Neural progenitor cell (in vitro differentiated cells): ENCODE measurements at regions not wholly inside any gene's neighbourhood (a gene's known extent, or its start where the extent isn't known, plus 50 kb on each side); places are given as distances from the start of the nearest gene placed in this dataset.

Experiments
- DNase-seq: peaks from one replicate; pipeline ENCODE4 v3.0.0-alpha.2; 2016; ENCODE audit warnings: low spot score
- H2AFZ ChIP-seq: fragments of 200-600 bp; sonication (generic); replicated peaks from 2 replicates; pipeline ENCODE4 v1.6.1; 2016; ENCODE audit warnings: antibody characterized with exemption
- H3F3A ChIP-seq: fragments of 200-600 bp; sonication (generic); 2 replicates; pipeline ENCODE4 v1.6.1; 2016; ENCODE audit warnings: antibody characterized with exemption, low read depth
- H3K27ac ChIP-seq: fragments of 200-600 bp; sonication (generic); 2 replicates; pipeline ENCODE4 v1.5.1; 2016; ENCODE audit warnings: mild to moderate bottlenecking
- H3K27me3 ChIP-seq: fragments of 200-600 bp; sonication (generic); 2 replicates; pipeline ENCODE4 v1.6.1; 2016; ENCODE audit warnings: mild to moderate bottlenecking, moderate library complexity
- H3K36me3 ChIP-seq: fragments of 200-600 bp; sonication (generic); 2 replicates; pipeline ENCODE4 v1.5.1; 2016
- H3K4me1 ChIP-seq: fragments of 200-600 bp; sonication (generic); 2 replicates; pipeline ENCODE4 v1.6.1; 2016; ENCODE audit warnings: mixed run types
- H3K4me2 ChIP-seq: fragments of 200-600 bp; sonication (generic); 2 replicates; pipeline ENCODE4 v1.6.1; 2016
- H3K4me3 ChIP-seq: fragments of 200-600 bp; sonication (generic); 2 replicates; pipeline ENCODE4 v1.5.1; 2016
- H3K79me2 ChIP-seq: fragments of 200-600 bp; sonication (generic); 2 replicates; pipeline ENCODE4 v1.6.1; 2016; ENCODE audit warnings: low read depth
- H3K9ac ChIP-seq: fragments of 200-600 bp; sonication (generic); 2 replicates; pipeline ENCODE4 v1.6.1; 2016
- H3K9me3 ChIP-seq: fragments of 200-600 bp; sonication (generic); 2 replicates; pipeline ENCODE4 v1.5.1; 2016; ENCODE audit warnings: low read depth
- H4K20me1 ChIP-seq: fragments of 200-600 bp; sonication (generic); 2 replicates; pipeline ENCODE4 v1.6.1; 2016; ENCODE audit warnings: low read depth
- H3K27ac Mint-ChIP-seq: 3 replicates; pipeline ENCODE4 v1.8.0; 2021; ENCODE audit warnings: mixed read lengths
- H3K27me3 Mint-ChIP-seq: 2 replicates; pipeline ENCODE4 v1.8.0; 2022; ENCODE audit warnings: low read depth, mild to moderate bottlenecking, inconsistent platforms, moderate library complexity, mixed read lengths; ENCODE audit not compliant: insufficient read depth
- H3K36me3 Mint-ChIP-seq: 3 replicates; pipeline ENCODE4 v1.8.0; 2021; ENCODE audit warnings: mixed read lengths
- H3K4me1 Mint-ChIP-seq: 3 replicates; pipeline ENCODE4 v1.8.0; 2021; ENCODE audit warnings: mixed read lengths
- H3K4me3 Mint-ChIP-seq: 3 replicates; pipeline ENCODE4 v1.8.0; 2021; ENCODE audit warnings: mild to moderate bottlenecking, moderate library complexity, mixed read lengths
- H3K9me3 Mint-ChIP-seq: 3 replicates; pipeline ENCODE4 v1.8.0; 2020; ENCODE audit warnings: mixed read lengths
- EZH2 ChIP-seq: fragments of 200-600 bp; sonication (generic); IDR thresholded peaks from 2 replicates; pipeline ENCODE4 v1.6.1; 2017; ENCODE audit warnings: antibody characterized with exemption, mild to moderate bottlenecking, moderate library complexity
- EZH2phosphoT487 ChIP-seq: fragments of 200-600 bp; sonication (generic); IDR thresholded peaks from 2 replicates; pipeline ENCODE4 v1.6.1; 2017; ENCODE audit warnings: antibody characterized with exemption
- TF ChIP-seq, protein P1 (sequence below): fragments of 200-600 bp; sonication (generic); IDR thresholded peaks from 2 replicates; pipeline ENCODE4 v1.5.1; 2017; ENCODE audit warnings: antibody characterized with exemption, mild to moderate bottlenecking

DNA sequence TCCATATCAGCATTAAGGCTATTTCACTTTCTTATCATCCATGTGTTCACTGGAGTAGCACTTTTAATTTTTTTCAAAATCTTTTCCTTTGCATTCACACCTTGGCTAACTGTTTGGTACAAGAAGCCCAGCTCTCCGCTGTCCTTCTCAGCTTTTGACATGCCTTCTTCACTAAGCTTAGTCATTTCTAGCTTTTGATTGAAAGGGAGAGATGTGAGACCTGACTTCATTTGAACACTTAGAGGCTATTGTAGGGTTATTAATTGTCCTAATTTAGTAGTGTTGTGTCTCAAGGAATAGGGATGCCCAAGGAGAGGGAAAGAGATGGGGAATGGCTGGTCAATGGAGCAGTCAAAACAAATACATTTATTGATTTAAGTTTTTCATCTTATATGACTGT, 350.0 kb downstream of the CXCL12 start:
- Mint-ChIP-seq H3K4me1 (no peaks in the 10 kb centered on the region), H3K9me3 (peaks cover 4% of the 10 kb centered on the region), H3K27ac (no peak overlapping the region), H3K36me3 (no peaks in the 10 kb centered on the region), H3K4me3 (no peak overlapping the region), H3K27me3 (no peaks in the 10 kb centered on the region)
- Histone ChIP-seq H3K4me2 (no peak overlapping the region), H3K79me2 (no peaks in the 10 kb centered on the region), H2AFZ (no peak overlapping the region), H3F3A (no peaks in the 10 kb centered on the region), H3K9me3 (no peaks in the 10 kb centered on the region), H4K20me1 (no peaks in the 10 kb centered on the region), H3K4me3 (no peak overlapping the region), H3K27ac (no peak overlapping the region), H3K4me1 (no peaks in the 10 kb centered on the region), H3K36me3 (no peaks in the 10 kb centered on the region), H3K27me3 (no peaks in the 10 kb centered on the region), H3K9ac (no peak overlapping the region)
- TF ChIP-seq EZH2, result no peak
- no peak for DNase-seq

DNA sequence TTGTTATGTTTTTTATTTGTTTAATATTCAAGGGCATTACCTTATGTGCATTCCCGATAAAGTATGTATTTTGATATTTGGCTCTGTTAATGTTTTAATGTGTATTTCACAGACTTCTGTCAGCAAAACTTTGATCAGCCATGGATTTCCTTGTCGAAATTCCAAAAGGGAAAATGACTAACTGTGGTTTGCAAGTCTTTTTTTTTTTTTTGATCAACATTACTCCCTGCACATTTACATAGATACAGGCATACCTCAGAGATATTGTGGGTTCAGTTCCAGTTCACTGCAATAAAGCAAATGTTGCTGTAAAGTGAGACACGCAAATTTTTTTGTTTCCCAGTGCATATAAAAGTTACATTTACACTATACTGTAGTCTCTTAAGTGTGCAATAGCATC, 351.9 kb downstream of the CXCL12 start:
- no peak overlapping the region for H3K4me3 Mint-ChIP-seq
- H2AFZ ChIP-seq, result no peak overlapping the region
- H3K36me3 Mint-ChIP-seq, result no peaks in the 10 kb centered on the region
- H3K9ac ChIP-seq, result no peak overlapping the region
- no peak overlapping the region for H3K27ac ChIP-seq
- H3K4me1 Mint-ChIP-seq, result no peaks in the 10 kb centered on the region
- H3K9me3 Mint-ChIP-seq, result no peaks in the 10 kb centered on the region
- H3K36me3 ChIP-seq, result no peaks in the 10 kb centered on the region
- H3K27me3 ChIP-seq, result no peaks in the 10 kb centered on the region
- TF ChIP-seq EZH2 (no peak), EZH2phosphoT487 (no peak)
- TF ChIP-seq, protein P1, sequence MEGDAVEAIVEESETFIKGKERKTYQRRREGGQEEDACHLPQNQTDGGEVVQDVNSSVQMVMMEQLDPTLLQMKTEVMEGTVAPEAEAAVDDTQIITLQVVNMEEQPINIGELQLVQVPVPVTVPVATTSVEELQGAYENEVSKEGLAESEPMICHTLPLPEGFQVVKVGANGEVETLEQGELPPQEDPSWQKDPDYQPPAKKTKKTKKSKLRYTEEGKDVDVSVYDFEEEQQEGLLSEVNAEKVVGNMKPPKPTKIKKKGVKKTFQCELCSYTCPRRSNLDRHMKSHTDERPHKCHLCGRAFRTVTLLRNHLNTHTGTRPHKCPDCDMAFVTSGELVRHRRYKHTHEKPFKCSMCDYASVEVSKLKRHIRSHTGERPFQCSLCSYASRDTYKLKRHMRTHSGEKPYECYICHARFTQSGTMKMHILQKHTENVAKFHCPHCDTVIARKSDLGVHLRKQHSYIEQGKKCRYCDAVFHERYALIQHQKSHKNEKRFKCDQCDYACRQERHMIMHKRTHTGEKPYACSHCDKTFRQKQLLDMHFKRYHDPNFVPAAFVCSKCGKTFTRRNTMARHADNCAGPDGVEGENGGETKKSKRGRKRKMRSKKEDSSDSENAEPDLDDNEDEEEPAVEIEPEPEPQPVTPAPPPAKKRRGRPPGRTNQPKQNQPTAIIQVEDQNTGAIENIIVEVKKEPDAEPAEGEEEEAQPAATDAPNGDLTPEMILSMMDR, result no peak
- H3K27me3 Mint-ChIP-seq, result no peaks in the 10 kb centered on the region
- no peak for DNase-seq
- H3K79me2 ChIP-seq, result no peaks in the 10 kb centered on the region
- no peaks in the 10 kb centered on the region for H3F3A ChIP-seq
- no peak overlapping the region for H3K27ac Mint-ChIP-seq
- H3K4me2 ChIP-seq, result no peak overlapping the region
- H3K9me3 ChIP-seq, result no peaks in the 10 kb centered on the region
- no peaks in the 10 kb centered on the region for H4K20me1 ChIP-seq
- H3K4me3 ChIP-seq, result no peak overlapping the region
- no peaks in the 10 kb centered on the region for H3K4me1 ChIP-seq

DNA sequence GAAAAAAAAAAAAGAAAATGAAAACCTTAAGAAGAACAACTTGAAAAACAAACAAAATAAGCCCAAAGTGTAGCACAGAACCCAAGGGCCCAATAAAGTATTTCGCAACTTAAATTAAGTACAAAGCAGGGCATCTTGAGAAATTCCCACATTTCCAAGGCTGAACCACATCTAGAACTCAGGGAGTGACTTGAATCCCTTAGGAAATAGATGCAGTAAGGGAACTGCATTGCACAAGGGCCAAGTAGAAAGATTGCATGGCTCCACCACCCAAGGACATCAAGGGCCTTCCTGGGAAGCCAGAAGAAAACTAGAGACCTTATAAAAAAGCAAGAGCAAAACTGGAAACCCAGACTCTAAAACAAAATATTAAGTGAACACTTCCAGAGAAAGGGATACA, 352.7 kb downstream of the CXCL12 start:
- no peak overlapping the region for H3K9ac ChIP-seq
- no peaks in the 10 kb centered on the region for H3K36me3 ChIP-seq
- no peak overlapping the region for H3K4me3 ChIP-seq
- no peaks in the 10 kb centered on the region for H4K20me1 ChIP-seq
- no peaks in the 10 kb centered on the region for H3K27me3 ChIP-seq
- no peak overlapping the region for H2AFZ ChIP-seq
- no peak for DNase-seq
- H3K4me1 Mint-ChIP-seq, result no peaks in the 10 kb centered on the region
- no peaks in the 10 kb centered on the region for H3K36me3 Mint-ChIP-seq
- TF ChIP-seq EZH2phosphoT487 (no peak), EZH2 (no peak)
- TF ChIP-seq, protein P1, result no peak
- no peak overlapping the region for H3K4me2 ChIP-seq
- H3K27ac ChIP-seq, result no peak overlapping the region
- H3K9me3 Mint-ChIP-seq, result no peaks in the 10 kb centered on the region
- H3K27me3 Mint-ChIP-seq, result no peaks in the 10 kb centered on the region
- no peaks in the 10 kb centered on the region for H3K79me2 ChIP-seq
- no peaks in the 10 kb centered on the region for H3K4me1 ChIP-seq
- H3F3A ChIP-seq, result no peaks in the 10 kb centered on the region
- H3K4me3 Mint-ChIP-seq, result no peak overlapping the region
- no peak overlapping the region for H3K27ac Mint-ChIP-seq
- no peaks in the 10 kb centered on the region for H3K9me3 ChIP-seq

DNA sequence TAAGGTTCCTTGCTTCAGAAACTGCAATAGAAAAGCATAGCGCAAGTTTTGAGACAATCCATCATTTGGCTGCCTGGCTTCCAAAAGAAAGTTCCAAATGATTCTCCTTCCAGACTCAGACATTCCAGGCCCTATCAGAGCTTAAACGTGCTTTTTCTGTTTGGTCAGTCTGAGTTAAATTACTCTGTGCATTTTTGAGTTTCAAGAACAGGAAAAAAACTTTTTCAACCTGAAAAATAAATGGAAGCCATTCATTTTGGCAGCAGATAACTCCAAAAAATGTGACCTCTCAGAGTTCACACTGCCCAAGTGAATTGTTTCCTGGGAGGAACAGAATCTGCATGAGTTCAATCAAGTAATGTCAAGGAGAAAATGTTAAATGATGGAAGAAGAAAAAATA, 354.2 kb downstream of the CXCL12 start:
- H3K36me3 ChIP-seq, result no peaks in the 10 kb centered on the region
- H3K4me1 ChIP-seq, result no peaks in the 10 kb centered on the region
- H2AFZ ChIP-seq, result no peak overlapping the region
- no peaks in the 10 kb centered on the region for H3K27me3 ChIP-seq
- H3K4me2 ChIP-seq, result no peak overlapping the region
- Mint-ChIP-seq H3K4me3 (no peak overlapping the region), H3K9me3 (no peaks in the 10 kb centered on the region), H3K4me1 (no peaks in the 10 kb centered on the region), H3K36me3 (no peaks in the 10 kb centered on the region), H3K27ac (no peak overlapping the region), H3K27me3 (no peaks in the 10 kb centered on the region)
- no peak for DNase-seq
- H3K4me3 ChIP-seq, result no peak overlapping the region
- no peaks in the 10 kb centered on the region for H4K20me1 ChIP-seq
- H3K9me3 ChIP-seq, result no peaks in the 10 kb centered on the region
- no peak overlapping the region for H3K27ac ChIP-seq
- no peaks in the 10 kb centered on the region for H3K79me2 ChIP-seq
- H3F3A ChIP-seq, result no peaks in the 10 kb centered on the region
- H3K9ac ChIP-seq, result no peak overlapping the region
- no peak for TF ChIP-seq EZH2
- TF ChIP-seq, protein P1, result no peak
- TF ChIP-seq EZH2phosphoT487, result no peak
